PFSK-1 (cell line): ENCODE measurements at regions not wholly inside any gene's neighbourhood (a gene's known extent, or its start where the extent isn't known, plus 50 kb on each side); places are given as distances from the start of the nearest gene placed in this dataset.

ENCODE experiments used
- POLR2AphosphoS5 ChIP-seq: IDR thresholded peaks from 2 replicates; pipeline ENCODE4 v1.6.1; 2012; ENCODE audit warnings: low read depth, mild to moderate bottlenecking, control low read depth, low read length, moderate library complexity
- REST ChIP-seq, 2 experiments: IDR thresholded peaks; 2 replicates each; pipeline versions ENCODE4 v1.6.1 to v1.8.0; 2011 to 2012; ENCODE audit warnings: low read depth in 2 of 2, low read length in 2 of 2, control low read depth in 1 of 2, inconsistent platforms in 1 of 2, mild to moderate bottlenecking in 1 of 2, moderate library complexity in 1 of 2; ENCODE audit not compliant: insufficient read depth in 1 of 2
- SIN3A ChIP-seq: IDR thresholded peaks from 2 replicates; pipeline ENCODE4 v1.6.1; 2012; ENCODE audit warnings: mild to moderate bottlenecking, low read length, moderate library complexity, borderline replicate concordance; ENCODE audit not compliant: insufficient read depth
- TAF1 ChIP-seq: IDR thresholded peaks from 2 replicates; pipeline ENCODE4 v1.6.1; 2012; ENCODE audit warnings: low read length, control low read depth, borderline replicate concordance; ENCODE audit not compliant: insufficient read depth

DNA sequence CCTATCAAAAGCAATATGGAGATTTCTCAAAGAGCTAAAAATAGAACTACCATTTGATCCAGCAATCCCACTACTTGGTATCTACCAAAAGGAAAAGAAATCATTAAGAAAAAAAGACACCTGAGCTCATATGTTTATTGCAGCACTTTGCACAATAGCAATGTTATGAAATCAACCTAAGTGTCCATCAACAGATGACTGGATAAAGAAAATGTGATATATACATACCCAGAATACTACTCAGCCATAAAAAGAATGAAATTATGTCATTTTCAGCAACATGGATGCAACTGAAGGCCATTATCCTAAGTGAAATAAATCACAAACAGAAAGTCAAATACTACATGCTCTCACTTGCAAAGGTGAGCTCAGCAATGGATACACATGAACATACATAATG is 1565.5 kb upstream of the RAG2 start:
- TF ChIP-seq REST (IDR thresholded peaks at IDR 0.05; ENCODE audit: insufficient read depth in 1 of 2, low read depth in 2 of 2, low read length in 2 of 2): no peak
- TF ChIP-seq POLR2AphosphoS5: no peak
- TF ChIP-seq TAF1: no peak
- no peak for TF ChIP-seq SIN3A
